Thyroid gland (tissue), 4 donors: ENCODE measurements at regions not wholly inside any gene's neighbourhood (a gene's known extent, or its start where the extent isn't known, plus 50 kb on each side); places are given as distances from the start of the nearest gene placed in this dataset.

Source experiments
- CTCF ChIP-seq, 6 experiments: fragments of 200-600 bp in 3 of 6; fragments of 450-650 bp in 3 of 6; sonication (generic) in 3 of 6; IDR thresholded peaks; one replicate each; pipeline ENCODE4 v1.5.1; 2016 to 2019; ENCODE audit warnings: antibody characterized with exemption in 6 of 6, mild to moderate bottlenecking in 2 of 6, inconsistent platforms in 1 of 6, moderate library complexity in 1 of 6
- POLR2A ChIP-seq, 2 donors: fragments of 450-650 bp; IDR thresholded peaks; one replicate each; pipeline ENCODE4 v1.6.1; 2017; ENCODE audit warnings: antibody characterized with exemption in 2 of 2, mild to moderate bottlenecking in 2 of 2, moderate library complexity in 1 of 2

- TF ChIP-seq CTCF (IDR thresholded peaks at IDR 0.05) (no peak), POLR2A (IDR thresholded peaks at IDR 0.05) (no peak)
Observed at GRCh38 chr5:82560561-82560960, 282.4 kb upstream of the RPS23 start.
